Tibial nerve (tissue), 4 donors: ENCODE measurements at regions not wholly inside any gene's neighbourhood (a gene's known extent, or its start where the extent isn't known, plus 50 kb on each side); places are given as distances from the start of the nearest gene placed in this dataset.

Experiments
- CTCF ChIP-seq, 5 experiments: fragments of 200-600 bp in 3 of 5; fragments of 450-650 bp in 2 of 5; sonication (generic) in 3 of 5; IDR thresholded peaks; one replicate each; pipeline ENCODE4 v1.5.1; 2016 to 2019; ENCODE audit warnings: antibody characterized with exemption in 5 of 5, mild to moderate bottlenecking in 3 of 5, moderate library complexity in 2 of 5
- EP300 ChIP-seq, 2 donors: sonication (generic); formaldehyde crosslinking; IDR thresholded peaks; one replicate each; pipeline ENCODE4 v1.6.1; 2017; ENCODE audit warnings: antibody characterized with exemption in 2 of 2, mild to moderate bottlenecking in 1 of 2
- POLR2A ChIP-seq, 2 donors: fragments of 450-650 bp; IDR thresholded peaks; one replicate each; pipeline ENCODE4 v1.6.1; 2017; ENCODE audit warnings: antibody characterized with exemption in 2 of 2, mild to moderate bottlenecking in 2 of 2, moderate library complexity in 2 of 2

GRCh38 chr12:92221656-92222315, 76.1 kb upstream of the BTG1 start:
- TF ChIP-seq POLR2A (IDR thresholded peaks at IDR 0.05) (no peak), CTCF (IDR thresholded peaks at IDR 0.05) (no peak), EP300 (IDR thresholded peaks at IDR 0.05) (no peak)
